GM21526 (cell line): ENCODE measurements at regions not wholly inside any gene's neighbourhood (a gene's known extent, or its start where the extent isn't known, plus 50 kb on each side); places are given as distances from the start of the nearest gene placed in this dataset.
"Not testable (repeated sequence)": the region's sequence is repeated elsewhere in the genome, so short reads cannot be mapped to it uniquely, and the experiment has no call there.

Experiments
- ATAC-seq: cut with Tn5 transposase; IDR thresholded peaks from one replicate; pipeline ENCODE4 v1.9.1; 2021; ENCODE audit warnings: moderate library complexity; ENCODE audit not compliant: unreplicated experiment, low FRiP score

- ATAC-seq = no peak
Observed at GRCh38 chr12:102299731-102300130, 102.1 kb upstream of the PMCH start.

GRCh38 chr12:102298022-102298421 lies 100.4 kb upstream of the PMCH start:
- no peak for ATAC-seq

GRCh38 chr12:102297412-102297811 lies 99.8 kb upstream of the PMCH start:
- ATAC-seq = no peak

- no peak for ATAC-seq
Observed at GRCh38 chr12:102294568-102294967, 96.9 kb upstream of the PMCH start.

GRCh38 chr12:102291498-102292440 lies 94.1 kb upstream of the PMCH start:
- not testable (repeated sequence) for ATAC-seq

GRCh38 chr12:102289702-102290101 lies 92.1 kb upstream of the PMCH start:
- ATAC-seq = not testable (repeated sequence)

- no peak for ATAC-seq
Observed at GRCh38 chr12:102281231-102281630, 83.6 kb upstream of the PMCH start.

- not testable (repeated sequence) for ATAC-seq
Observed at GRCh38 chr12:102255687-102256086, 58.1 kb upstream of the PMCH start.

GRCh38 chr12:102251005-102251404 lies 53.4 kb upstream of the PMCH start:
- not testable (repeated sequence) for ATAC-seq

GRCh38 chr12:102249079-102249841 lies 51.6 kb upstream of the PMCH start:
- ATAC-seq = no peak
